ENCODE measurements at regions not wholly inside any gene's neighbourhood (a gene's known extent, or its start where the extent isn't known, plus 50 kb on each side); places are given as distances from the start of the nearest gene placed in this dataset.

GRCh38 chr4:29549342-29549741 is 1170.8 kb upstream of the PCDH7 start:
- no peak for TF ChIP-seq POLR2A (IDR thresholded peaks at IDR 0.05)
- TF ChIP-seq CTCF (IDR thresholded peaks at IDR 0.05) = no peak

Measured in vagina (tissue), 2 donors.